ENCODE measurements at regions not wholly inside any gene's neighbourhood (a gene's known extent, or its start where the extent isn't known, plus 50 kb on each side); places are given as distances from the start of the nearest gene placed in this dataset.

GRCh38 chr11:10979529-10979928 lies 121.7 kb upstream of the ZBED5 start:
- Histone ChIP-seq H3K27me3 (no peaks in the 10 kb centered on the region), H3K4me1 (no peaks in the 10 kb centered on the region), H3K9me3 (no peaks in the 10 kb centered on the region), H3K27ac (no peak overlapping the region), H3K4me3 (no peak overlapping the region), H3K36me3 (replicated peaks in 1 of 2; ENCODE audit: insufficient read depth in 1 of 2, low read depth in 2 of 2) (no peaks in the 10 kb centered on the region)
- ATAC-seq (no peak), DNase-seq (no peak)
- TF ChIP-seq POLR2A (IDR thresholded peaks at IDR 0.05) (no peak), CTCF (IDR thresholded peaks at IDR 0.05) (no peak)
- WGBS, 2 donors = 34 to 45% methylated on average over 3 of the region's 3 CpGs
- intact Hi-C loops (cut with DNase I) = no loop called here

- Histone ChIP-seq H3K4me1 (no peaks in the 10 kb centered on the region), H3K36me3 (replicated peaks in 1 of 2; ENCODE audit: insufficient read depth in 1 of 2, low read depth in 2 of 2) (no peaks in the 10 kb centered on the region), H3K4me3 (no peak overlapping the region), H3K9me3 (no peaks in the 10 kb centered on the region), H3K27me3 (no peaks in the 10 kb centered on the region), H3K27ac (no peak overlapping the region)
- TF ChIP-seq CTCF (IDR thresholded peaks at IDR 0.05) = no peak
- TF ChIP-seq POLR2A (IDR thresholded peaks at IDR 0.05) = no peak
- 90 to 92% methylated on average over 1 of the region's 1 CpG for WGBS, 2 donors
- intact Hi-C loops (cut with DNase I) = no loop called here
- DNase-seq (no peak), ATAC-seq (no peak)
Observed at GRCh38 chr11:10978198-10978597, 120.3 kb upstream of the ZBED5 start.

GRCh38 chr11:10975287-10975721 lies 117.5 kb upstream of the ZBED5 start:
- Histone ChIP-seq H3K4me3 (no peak overlapping the region), H3K4me1 (no peaks in the 10 kb centered on the region), H3K27me3 (no peaks in the 10 kb centered on the region), H3K9me3 (no peaks in the 10 kb centered on the region), H3K27ac (no peak overlapping the region), H3K36me3 (replicated peaks in 1 of 2; ENCODE audit: insufficient read depth in 1 of 2, low read depth in 2 of 2) (no peaks in the 10 kb centered on the region)
- intact Hi-C loops (cut with DNase I) = no loop called here
- peak in 1 of 4 donors; percentile 20 for DNase-seq
- ATAC-seq = no peak
- TF ChIP-seq POLR2A (IDR thresholded peaks at IDR 0.05) = no peak
- no peak for TF ChIP-seq CTCF (IDR thresholded peaks at IDR 0.05)
- 7 to 27% methylated on average over 2 of the region's 2 CpGs for WGBS, 2 donors

- TF ChIP-seq CTCF (IDR thresholded peaks at IDR 0.05) (no peak), POLR2A (IDR thresholded peaks at IDR 0.05) (no peak)
- Histone ChIP-seq H3K9me3 (no peaks in the 10 kb centered on the region), H3K27ac (no peak overlapping the region), H3K27me3 (no peaks in the 10 kb centered on the region), H3K36me3 (replicated peaks in 1 of 2; ENCODE audit: insufficient read depth in 1 of 2, low read depth in 2 of 2) (no peaks in the 10 kb centered on the region), H3K4me3 (no peak overlapping the region), H3K4me1 (no peaks in the 10 kb centered on the region)
- ATAC-seq = no peak
- 73 to 75% methylated on average over 1 of the region's 1 CpG for WGBS, 2 donors
- intact Hi-C loops (cut with DNase I) = no loop called here
- peak in 2 of 4 donors; percentile 6 to 10 for DNase-seq
Observed at GRCh38 chr11:10973416-10973815, 115.6 kb upstream of the ZBED5 start.

GRCh38 chr11:10970926-10971325 lies 113.1 kb upstream of the ZBED5 start:
- Histone ChIP-seq H3K4me1 (no peaks in the 10 kb centered on the region), H3K4me3 (no peak overlapping the region), H3K27me3 (no peaks in the 10 kb centered on the region), H3K27ac (no peak overlapping the region), H3K36me3 (replicated peaks in 1 of 2; ENCODE audit: insufficient read depth in 1 of 2, low read depth in 2 of 2) (no peaks in the 10 kb centered on the region), H3K9me3 (no peaks in the 10 kb centered on the region)
- intact Hi-C loops (cut with DNase I) = no loop called here
- DNase-seq (no peak), ATAC-seq (no peak)
- TF ChIP-seq POLR2A (IDR thresholded peaks at IDR 0.05) (no peak), CTCF (IDR thresholded peaks at IDR 0.05) (no peak)
- 64 to 68% methylated on average over 3 of the region's 3 CpGs for WGBS, 2 donors
